ENCODE measurements at regions not wholly inside any gene's neighbourhood (a gene's known extent, or its start where the extent isn't known, plus 50 kb on each side); places are given as distances from the start of the nearest gene placed in this dataset.
A peak's percentile ranks its signal among the peaks of the same experiment; 100 is the strongest.
"Not testable (repeated sequence)": the region's sequence is repeated elsewhere in the genome, so short reads cannot be mapped to it uniquely, and the experiment has no call there.

- DNase-seq = no peak
Observed at GRCh38 chr11:96520939-96521338, 131.1 kb downstream of the JRKL start.

DNA sequence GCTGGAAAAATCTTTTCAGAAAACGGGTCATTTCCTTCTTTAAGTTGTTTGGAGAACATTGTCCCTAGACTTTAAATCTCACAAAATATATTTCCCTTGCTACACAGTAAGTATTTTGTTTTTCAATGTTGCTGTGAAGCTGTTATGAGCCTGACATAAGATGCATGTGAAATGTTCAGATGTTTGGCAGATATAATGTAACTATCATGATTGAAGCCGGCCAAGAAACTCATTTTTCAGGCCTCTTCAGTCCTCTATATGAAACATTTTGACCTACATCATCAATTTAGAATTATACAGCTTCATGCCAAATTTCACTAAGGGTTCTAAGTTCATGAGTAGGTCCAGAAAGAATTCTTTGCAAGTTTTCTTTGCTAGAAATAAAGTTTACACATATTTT lies 133.8 kb downstream of the JRKL start:
- peak; percentile 2 for DNase-seq

DNA sequence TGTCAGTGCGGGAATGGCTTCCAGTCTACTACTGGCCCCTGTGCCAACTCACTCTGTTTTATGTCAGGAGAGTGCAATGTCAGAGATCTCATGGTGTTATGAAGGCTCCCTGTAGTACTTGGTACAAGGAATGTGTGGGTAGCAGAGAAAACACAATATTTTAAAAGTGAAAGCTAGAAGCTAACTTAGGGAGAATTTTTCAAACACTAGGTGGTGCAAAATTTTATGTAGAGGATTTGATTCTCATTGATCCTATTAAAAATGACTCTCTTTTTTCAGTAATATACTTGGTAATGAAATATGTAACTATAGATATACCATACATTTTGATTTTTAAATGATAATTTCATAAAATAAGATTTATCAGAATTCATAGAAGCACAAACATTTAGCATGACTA lies 134.7 kb downstream of the JRKL start:
- DNase-seq = no peak

DNA sequence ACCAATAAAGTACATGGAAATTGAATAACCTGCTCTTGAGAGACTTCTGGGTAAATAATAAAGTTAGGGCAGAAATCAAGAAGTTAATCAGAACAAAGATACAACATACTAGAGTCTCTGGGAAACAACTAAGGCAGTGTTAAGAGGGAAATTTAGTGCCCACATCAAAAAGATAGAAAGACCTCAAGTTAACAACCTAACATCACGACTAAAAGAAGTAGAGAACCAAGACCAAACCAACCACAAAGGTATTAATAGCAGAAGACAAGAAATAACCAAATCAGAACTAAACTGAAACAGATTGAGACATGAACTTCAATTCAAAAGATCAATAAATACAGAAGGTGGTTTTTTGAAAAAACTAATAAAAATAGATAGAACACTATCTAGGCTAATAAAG lies 140.7 kb downstream of the JRKL start:
- no peak for DNase-seq

GRCh38 chr11:96538104-96538503 lies 148.3 kb downstream of the JRKL start:
- DNase-seq = no peak

DNA sequence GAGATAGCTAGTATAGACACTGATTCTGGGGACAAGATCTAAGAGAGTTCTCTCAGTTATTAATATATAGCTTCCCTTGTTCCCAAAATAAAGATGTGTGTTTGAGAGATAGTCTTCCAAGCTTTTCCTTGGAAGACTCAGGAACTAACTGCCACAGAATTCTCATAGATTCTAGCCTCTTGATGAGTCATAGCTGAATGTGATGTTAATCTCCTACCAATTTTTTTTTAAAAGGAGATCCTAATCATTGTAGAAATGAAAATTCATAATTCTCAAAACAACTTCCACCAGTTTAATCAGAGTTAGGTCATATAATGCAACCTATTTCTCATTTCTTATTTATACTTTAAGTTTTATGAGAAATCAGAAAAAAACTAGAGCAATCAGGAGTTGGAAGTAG lies 148.8 kb downstream of the JRKL start:
- no peak for DNase-seq

DNA sequence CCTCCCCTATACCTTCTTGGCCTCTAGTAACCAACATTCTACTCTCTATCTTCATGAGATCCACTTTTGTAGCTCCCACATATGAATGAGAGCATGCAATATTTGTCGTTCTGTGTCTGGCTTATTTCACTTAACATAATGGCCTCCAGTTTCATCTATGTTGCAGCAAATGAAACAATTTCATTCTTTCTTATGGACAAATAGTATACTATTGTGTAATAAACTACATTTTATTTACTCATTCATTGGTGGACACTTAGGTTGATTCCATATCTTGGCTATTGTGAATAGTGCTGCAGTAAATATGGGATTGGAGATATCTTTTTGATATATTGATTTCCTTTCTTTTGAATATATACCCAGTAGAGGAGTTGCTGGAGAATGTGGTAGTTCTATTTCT lies 151.1 kb downstream of the JRKL start:
- no peak for DNase-seq

DNA sequence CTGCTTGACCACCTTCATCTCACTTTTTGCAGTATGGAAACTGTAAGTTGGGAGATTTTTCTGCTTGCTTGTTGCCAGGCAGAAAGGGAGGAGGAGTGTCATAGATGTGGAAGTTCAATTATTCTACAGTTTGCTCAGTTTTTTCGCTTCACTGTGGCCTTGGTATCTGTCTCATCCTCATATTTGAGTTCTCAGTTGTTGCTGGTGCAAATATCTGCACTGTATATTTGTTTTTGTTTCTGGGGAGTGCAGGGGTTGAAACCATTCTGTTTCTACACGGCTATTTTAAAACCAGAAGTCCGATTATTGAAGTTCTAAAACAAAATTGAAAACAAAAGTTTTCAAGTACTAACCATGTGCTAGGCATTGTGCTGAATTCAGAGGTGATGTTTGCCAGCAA lies 153.4 kb downstream of the JRKL start:
- no peak for DNase-seq

GRCh38 chr11:96545192-96545591 lies 155.4 kb downstream of the JRKL start:
- not testable (repeated sequence) for DNase-seq

- DNase-seq = no peak
Observed at GRCh38 chr11:96551136-96551535, 161.3 kb downstream of the JRKL start.

- no peak for DNase-seq
Observed at GRCh38 chr11:96554236-96554820, 164.5 kb downstream of the JRKL start.

DNA sequence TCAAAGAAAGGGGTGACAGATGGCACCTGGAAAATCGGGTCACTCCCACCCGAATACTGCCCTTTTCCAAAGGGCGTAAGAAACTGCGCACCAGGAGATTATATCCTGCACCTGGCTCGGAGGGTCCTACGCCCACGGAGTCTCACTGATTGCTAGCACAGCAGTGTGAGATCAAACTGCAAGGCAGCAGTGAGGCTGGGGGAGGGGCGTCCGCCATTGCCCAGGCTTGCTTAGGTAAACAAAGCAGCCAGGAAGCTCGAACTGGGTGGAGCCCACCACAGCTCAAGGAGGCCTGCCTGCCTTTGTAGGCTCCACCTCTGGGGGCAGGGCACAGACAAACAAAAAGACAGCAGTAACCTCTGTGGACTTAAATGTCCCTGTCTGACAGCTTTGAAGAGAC lies 166.0 kb downstream of the JRKL start:
- DNase-seq = not testable (repeated sequence)

GRCh38 chr11:96560727-96561126 lies 170.9 kb downstream of the JRKL start:
- not testable (repeated sequence) for DNase-seq

DNA sequence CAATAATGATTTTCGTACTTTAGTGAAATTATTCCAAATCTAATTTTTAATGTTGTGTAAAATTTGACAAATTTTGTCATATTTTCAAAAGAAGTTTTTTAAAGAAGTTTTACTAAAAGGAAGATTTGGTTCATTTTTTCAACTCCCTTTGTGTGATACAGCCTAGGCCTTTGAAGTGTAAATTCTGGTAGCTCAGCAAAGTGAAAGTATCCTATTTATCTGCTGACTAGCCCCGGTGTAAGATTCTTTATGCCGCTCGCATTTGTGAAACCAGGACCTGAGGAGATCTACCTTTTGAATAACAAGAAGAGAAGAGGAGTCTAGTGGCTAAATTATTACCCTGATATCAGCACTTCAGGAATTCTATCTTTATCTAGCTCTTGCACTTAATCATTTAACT lies 177.4 kb downstream of the JRKL start:
- DNase-seq = peak; percentile 4

DNA sequence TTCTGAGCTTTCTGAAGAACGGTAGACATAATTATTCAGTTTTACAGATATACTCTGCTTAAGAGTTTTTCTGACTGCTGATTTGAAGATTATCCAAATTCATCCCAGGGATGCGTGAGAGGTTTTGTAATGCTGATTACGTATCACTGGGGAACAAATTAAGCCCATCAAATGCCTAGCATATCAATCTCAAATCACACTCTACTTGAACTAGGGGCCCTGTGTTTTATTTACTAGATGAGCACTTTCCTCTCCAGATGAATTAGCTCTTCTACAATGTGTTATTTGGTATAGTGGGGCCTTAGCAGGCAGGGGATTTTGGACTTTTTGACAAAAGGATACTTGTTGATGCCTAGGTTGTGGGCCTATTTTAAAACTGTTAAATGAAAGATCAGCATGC lies 177.9 kb downstream of the JRKL start:
- DNase-seq = no peak

DNA sequence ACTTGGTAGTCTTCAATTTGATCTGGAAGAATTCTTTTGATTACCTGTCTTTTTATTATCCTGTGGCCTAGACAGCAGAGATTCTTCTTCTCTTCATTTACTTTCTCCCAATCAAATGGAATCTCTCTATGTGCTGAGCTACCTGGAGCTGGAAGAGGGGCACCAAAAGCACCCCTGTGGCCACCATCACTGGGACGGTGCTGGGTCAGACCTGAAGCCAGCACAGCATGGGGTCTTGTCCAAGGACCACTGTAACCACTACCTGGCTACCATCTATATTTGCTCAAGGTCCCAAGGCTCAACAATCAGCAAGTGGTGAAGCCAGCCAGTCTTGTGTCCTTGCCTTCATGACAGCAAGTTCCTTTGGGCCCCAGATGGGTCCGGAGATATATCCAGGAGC lies 186.6 kb downstream of the JRKL start:
- DNase-seq = no peak

DNA sequence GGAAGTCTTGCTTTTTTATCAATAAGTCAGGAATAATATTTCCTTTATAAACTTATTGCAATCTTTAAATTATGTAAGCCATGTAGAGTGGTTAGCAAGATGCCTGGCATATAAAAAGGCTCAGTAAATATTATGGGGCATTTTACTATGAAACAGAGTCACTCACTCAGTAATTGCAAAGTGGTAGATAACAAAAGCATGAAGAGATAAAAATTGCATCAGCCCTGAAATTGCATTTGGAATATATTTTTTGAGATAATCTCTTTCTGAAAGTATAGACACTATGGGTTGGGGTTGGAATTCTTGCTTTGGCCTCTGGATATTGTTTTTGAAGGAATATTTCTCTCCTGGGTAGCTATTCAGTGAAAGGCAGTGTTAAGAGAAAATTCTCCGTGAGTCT lies 188.6 kb downstream of the JRKL start:
- no peak for DNase-seq

DNA sequence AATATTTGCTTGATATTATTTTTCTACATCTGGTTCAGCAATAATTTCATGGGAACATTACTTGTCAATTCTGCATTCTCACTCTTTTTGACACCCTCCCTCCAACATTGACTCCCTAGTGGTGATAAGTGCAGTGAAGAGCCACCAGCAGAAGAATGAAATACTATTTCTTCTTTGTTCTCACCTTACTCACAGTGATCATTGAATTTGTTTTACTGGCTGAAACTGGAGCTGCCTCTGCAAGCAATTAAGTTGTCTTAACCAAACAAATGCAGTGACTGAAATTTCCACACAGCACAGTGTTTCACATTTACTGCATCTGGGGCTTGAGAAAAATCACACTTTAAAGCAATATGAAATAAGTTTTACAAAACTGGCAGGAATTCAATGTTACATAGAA lies 189.8 kb downstream of the JRKL start:
- DNase-seq = peak; percentile 6

DNA sequence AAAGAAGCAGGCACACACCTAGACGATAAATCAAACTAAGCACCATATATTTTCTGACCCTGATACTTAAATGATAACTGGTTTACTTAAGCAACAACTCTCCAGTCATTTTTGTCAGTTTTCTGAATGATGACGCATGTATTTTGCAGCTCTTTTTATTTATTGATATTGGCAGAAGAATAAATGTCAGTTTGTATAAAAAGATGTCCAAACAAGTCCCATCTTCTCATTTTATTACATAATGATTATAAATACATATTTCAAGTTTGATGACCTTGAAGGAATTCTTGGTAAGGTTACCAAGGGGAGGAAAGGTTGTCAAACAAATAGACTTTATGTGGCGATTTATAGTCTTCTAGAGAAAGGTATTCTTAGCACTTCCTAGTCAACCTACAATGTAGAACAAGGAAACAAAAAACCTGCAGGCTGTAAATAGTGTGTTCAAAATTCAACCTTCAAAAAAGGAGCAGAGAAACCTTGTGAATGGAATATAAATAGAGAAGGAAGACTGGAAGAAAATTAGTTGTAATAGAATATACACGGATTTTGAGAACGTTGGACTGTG lies 190.7 kb downstream of the JRKL start:
- DNase-seq = no peak

- DNase-seq = not testable (repeated sequence)
Observed at GRCh38 chr11:96585944-96586880, 196.4 kb downstream of the JRKL start.

DNA sequence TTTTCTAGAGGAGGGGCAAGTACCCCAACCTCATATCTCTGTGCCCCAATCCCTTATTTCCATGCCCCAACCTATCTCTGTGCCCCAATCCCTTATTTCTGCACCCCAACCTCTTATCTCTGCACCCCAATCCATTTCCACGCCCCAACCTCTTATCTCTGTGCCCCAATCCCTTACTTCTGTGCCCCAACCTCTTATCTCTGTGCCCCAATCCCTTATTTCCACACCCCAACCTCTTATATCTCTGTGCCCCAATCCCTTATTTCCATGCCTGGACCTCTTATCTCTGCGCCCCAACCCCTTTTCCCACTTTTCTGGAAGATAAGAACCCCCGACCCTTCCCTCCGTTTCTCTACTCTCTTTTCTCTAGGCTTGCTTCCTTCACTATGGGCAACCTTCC lies 199.0 kb downstream of the JRKL start:
- DNase-seq = not testable (repeated sequence)

DNA sequence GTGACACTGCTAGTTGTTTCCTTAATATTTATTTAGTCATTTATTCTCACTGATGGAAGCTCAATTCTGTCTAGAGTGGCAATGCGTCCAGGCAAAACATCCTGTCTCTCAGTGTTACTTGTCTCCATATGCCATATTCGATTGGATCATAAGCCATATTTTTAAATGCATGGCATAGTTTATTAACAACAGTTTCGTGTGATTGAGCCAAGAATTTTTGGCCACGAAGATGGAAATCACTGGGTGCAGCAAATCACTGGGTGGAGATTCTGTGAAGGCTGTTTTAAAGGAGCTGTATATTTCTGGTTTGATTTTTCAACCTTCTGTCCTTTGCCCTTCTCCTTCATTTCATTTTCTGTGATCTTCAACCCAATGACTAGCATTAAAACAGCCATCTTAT lies 205.2 kb downstream of the JRKL start:
- DNase-seq = no peak

GRCh38 chr11:96607864-96608558 lies 218.2 kb downstream of the JRKL start:
- no peak for DNase-seq

All from tongue (tissue), 1 donor.